GM12878 (cell line): ENCODE measurements at regions not wholly inside any gene's neighbourhood (a gene's known extent, or its start where the extent isn't known, plus 50 kb on each side); places are given as distances from the start of the nearest gene placed in this dataset.

Experiments used
- ATAC-seq: fragments of 200-7000 bp; cut with Tn5 transposase; 3 replicates; pipeline ENCODE4 v1.9.1; 2020; ENCODE audit warnings: mild to moderate bottlenecking, moderate library complexity
- BruUV-seq: library from RNA; stranded (reverse); fragments of 400-500 nt; replicated peaks from 2 replicates; lab custom pipeline; 2021; lab: Mats Ljungman, UMichigan
- CTCF ChIA-PET: fragments of 300-600 bp; sonication (Branson Sonifier 250); formaldehyde crosslinking; extraction: SDS; loops from one replicate; lab custom pipeline; 2021; ENCODE audit warnings: inconsistent platforms; lab: Yijun Ruan, JAX
- POLR2A ChIA-PET: fragments of 350-600 bp; formaldehyde crosslinking; extraction: SDS; loops from one replicate; lab custom pipeline; 2021; ENCODE audit warnings: inconsistent platforms; lab: Charles Lee
- RAD21 ChIA-PET: fragments of 300-600 bp; sonication (Branson Sonifier 250); formaldehyde crosslinking; loops from one replicate; lab custom pipeline; 2023; ENCODE audit warnings: antibody characterized with exemption; ENCODE audit not compliant: unreplicated experiment; lab: Charles Lee
- SMC1A ChIA-PET: fragments of 300-600 bp; sonication (Branson Sonifier 250); formaldehyde crosslinking; loops from one replicate; lab custom pipeline; 2023; ENCODE audit not compliant: unreplicated experiment, uncharacterized antibody; lab: Charles Lee
- DNase-seq: peaks from one replicate; pipeline ENCODE4 v3.0.0-alpha.2; 2011; ENCODE audit warnings: low read depth, low spot score
- FAIRE-seq: peaks from 3 replicates; lab custom pipeline; 2011; peaks lifted over from hg19 to GRCh38; lab: Jason Lieb, UNC
- H2AFZ ChIP-seq: 2 replicates; pipeline ENCODE4 v1.6.0; 2011; ENCODE audit warnings: low read depth, low read length, control low read depth; ENCODE audit not compliant: control insufficient read depth
- H3K27ac ChIP-seq: 2 replicates; pipeline ENCODE4 v1.5.1; 2011; ENCODE audit warnings: control low read depth; ENCODE audit not compliant: control insufficient read depth, insufficient read depth
- H3K27me3 ChIP-seq, 2 experiments: replicated peaks in 1 of 2; 2 replicates each; pipeline versions ENCODE4 v1.6.0 to v1.6.1; 2011; ENCODE audit warnings: low read length in 1 of 2; ENCODE audit not compliant: control insufficient read depth in 2 of 2, insufficient read depth in 2 of 2
- H3K36me3 ChIP-seq, 2 experiments: 2 replicates each; pipeline ENCODE4 v1.5.1; 2011; ENCODE audit warnings: low read length in 1 of 2; ENCODE audit not compliant: control insufficient read depth in 2 of 2, insufficient read depth in 2 of 2
- H3K4me1 ChIP-seq: 2 replicates; pipeline ENCODE4 v1.6.1; 2011; ENCODE audit warnings: mild to moderate bottlenecking, low read length, moderate library complexity, mixed read lengths; ENCODE audit not compliant: control insufficient read depth, insufficient read depth
- H3K4me2 ChIP-seq: 2 replicates; pipeline ENCODE4 v1.6.0; 2011; ENCODE audit warnings: control low read depth; ENCODE audit not compliant: control insufficient read depth, insufficient read depth
- H3K4me3 ChIP-seq: fragments of 200-600 bp; sonication (generic); 2 replicates; pipeline ENCODE4 v1.5.1; 2016
- H3K79me2 ChIP-seq: 2 replicates; pipeline ENCODE4 v1.6.0; 2011; ENCODE audit warnings: low read length; ENCODE audit not compliant: control insufficient read depth, insufficient read depth
- H3K9ac ChIP-seq: 2 replicates; pipeline ENCODE4 v1.8.0; 2011; ENCODE audit warnings: low read length, control low read depth, mixed read lengths; ENCODE audit not compliant: control insufficient read depth, insufficient read depth
- H3K9me3 ChIP-seq: replicated peaks from 3 replicates; pipeline ENCODE4 v1.5.1; 2011; ENCODE audit warnings: mild to moderate bottlenecking, low read length; ENCODE audit not compliant: control insufficient read depth, insufficient read depth
- H4K20me1 ChIP-seq: 2 replicates; pipeline ENCODE4 v1.6.0; 2011; ENCODE audit not compliant: control insufficient read depth, insufficient read depth
- ATF3 ChIP-seq: IDR thresholded peaks from 2 replicates; pipeline ENCODE4 v1.6.1; 2011; ENCODE audit warnings: low read depth, mild to moderate bottlenecking, low read length, moderate library complexity, borderline replicate concordance; ENCODE audit errors: extremely low read depth
- CEBPZ ChIP-seq: fragments of 150-350 bp; IDR thresholded peaks from 2 replicates; pipeline ENCODE4 v1.6.1; 2016; ENCODE audit warnings: low read depth, low read length
- CREB1 ChIP-seq: IDR thresholded peaks from 2 replicates; pipeline ENCODE4 v1.6.1; 2012; ENCODE audit warnings: low read depth, mild to moderate bottlenecking, inconsistent platforms
- IKZF1 ChIP-seq: fragments of 450-650 bp; conservative IDR thresholded peaks from 2 replicates; pipeline ENCODE4 v1.6.1; 2017; ENCODE audit warnings: antibody characterized with exemption, mild to moderate bottlenecking
- KDM1A ChIP-seq: fragments of 200-600 bp; sonication (generic); IDR thresholded peaks from 2 replicates; pipeline ENCODE4 v1.6.1; 2016; ENCODE audit warnings: borderline replicate concordance
- MEF2B ChIP-seq: fragments of 450-650 bp; IDR thresholded peaks from 2 replicates; pipeline ENCODE4 v1.6.1; 2018; ENCODE audit warnings: mild to moderate bottlenecking, moderate library complexity; ENCODE audit not compliant: partially characterized antibody, poor library complexity, severe bottlenecking
- MYC ChIP-seq: IDR thresholded peaks from 2 replicates; pipeline ENCODE4 v1.6.1; 2011; ENCODE audit warnings: mild to moderate bottlenecking, low read length, moderate library complexity, inconsistent platforms; ENCODE audit not compliant: insufficient read depth, insufficient replicate concordance, insufficient read length, severe bottlenecking
- PAX8 ChIP-seq: fragments of 450-650 bp; IDR thresholded peaks from 2 replicates; pipeline ENCODE4 v1.6.1; 2017; ENCODE audit warnings: mild to moderate bottlenecking, moderate library complexity
- RBBP5 ChIP-seq: fragments of 200-600 bp; sonication (generic); conservative IDR thresholded peaks from 2 replicates; pipeline ENCODE4 v1.6.1; 2016
- SKIL ChIP-seq: fragments of 450-650 bp; IDR thresholded peaks from 2 replicates; pipeline ENCODE4 v1.6.1; 2017; ENCODE audit warnings: mild to moderate bottlenecking, low read depth, inconsistent platforms; ENCODE audit not compliant: poor library complexity, severe bottlenecking
- SP1 ChIP-seq: IDR thresholded peaks from one replicate; pipeline ENCODE4 v1.6.1; 2011; ENCODE audit warnings: low read depth, low read length
- SREBF1 ChIP-seq: IDR thresholded peaks from 2 replicates; pipeline ENCODE4 v1.6.1; 2012; ENCODE audit warnings: mild to moderate bottlenecking, low read length
- STAT3 ChIP-seq: IDR thresholded peaks from 2 replicates; pipeline ENCODE4 v1.6.1; 2011; ENCODE audit warnings: low read depth, low read length, improper control_type of control experiment
- TCF12 ChIP-seq: IDR thresholded peaks from 2 replicates; pipeline ENCODE4 v1.6.1; 2011; ENCODE audit warnings: low read depth, mild to moderate bottlenecking, low read length
- ZBTB4 ChIP-seq: fragments of 450-650 bp; formaldehyde crosslinking; IDR thresholded peaks from 2 replicates; pipeline ENCODE4 v1.4.0; 2022; ENCODE audit warnings: mild to moderate bottlenecking, moderate library complexity
- ZNF274 ChIP-seq: IDR thresholded peaks from one replicate; pipeline ENCODE4 v1.8.0; 2011; ENCODE audit not compliant: insufficient read length, insufficient read depth
- WGBS: methylation state at CpG from one replicate; pipeline ENCODE4 v1.1.6; 2016; ENCODE audit warnings: low lambda C conversion rate; ENCODE audit not compliant: insufficient replicate concordance, insufficient coverage; ENCODE audit errors: missing lambda C conversion rate; 5-methylcytosine and 5-hydroxymethylcytosine counted together
- in situ Hi-C: fragments of 300-500 bp; cut with MboI; formaldehyde crosslinking; loops from 9 replicates; pipeline ENCODE4 v1.14.3; 2018; ENCODE audit warnings: mixed read lengths
- intact Hi-C: fragments of 100-400 bp; cut with micrococcal nuclease; formaldehyde crosslinking; loops from one replicate; pipeline ENCODE4 v1.14.2; 2022; ENCODE audit not compliant: unreplicated experiment

GRCh38 chr5:156199045-156199444, 127.9 kb upstream of the SGCD start:
- Histone ChIP-seq H3K79me2 (no peaks in the 10 kb centered on the region), H3K4me1 (no peaks in the 10 kb centered on the region), H3K27me3 (no peaks in the 10 kb centered on the region), H3K9ac (no peak overlapping the region), H3K27ac (no peak overlapping the region), H3K9me3 (no peaks in the 10 kb centered on the region), H3K4me2 (no peak overlapping the region), H4K20me1 (no peaks in the 10 kb centered on the region), H2AFZ (no peak overlapping the region), H3K4me3 (no peak overlapping the region), H3K36me3 (no peaks in the 10 kb centered on the region)
- CTCF ChIA-PET: interaction anchor here (0.6 kb wide), 1 partner anchor 9 kb away, joined by 4 read pairs; no protein-coding TSS in a partner anchor
- in situ Hi-C loops: no loop called here
- POLR2A ChIA-PET: no interaction called here
- WGBS: 6% methylated on average over 1 of the region's 1 CpG
- intact Hi-C loops: no loop called here
- BruUV-seq: no TSS peak
- DNase-seq (no peak), FAIRE-seq (no peak), ATAC-seq (no peak)
- SMC1A ChIA-PET: no interaction called here
- RAD21 ChIA-PET: no interaction called here
- no peak for TF ChIP-seq PAX8
- no peak for TF ChIP-seq CREB1
- no peak for TF ChIP-seq ATF3
- TF ChIP-seq IKZF1: no peak
- TF ChIP-seq CEBPZ: no peak
- TF ChIP-seq ZNF274: no peak
- no peak for TF ChIP-seq SKIL
- TF ChIP-seq STAT3: no peak
- no peak for TF ChIP-seq KDM1A
- TF ChIP-seq MEF2B: no peak
- no peak for TF ChIP-seq ZBTB4 (CRISPR knock-in tag)
- TF ChIP-seq SP1: no peak
- TF ChIP-seq RBBP5: no peak
- TF ChIP-seq MYC: no peak
- TF ChIP-seq SREBF1: no peak
- no peak for TF ChIP-seq TCF12
